ENCODE measurements at regions not wholly inside any gene's neighbourhood (a gene's known extent, or its start where the extent isn't known, plus 50 kb on each side); places are given as distances from the start of the nearest gene placed in this dataset.

GRCh38 chr1:178639326-178639725, 85.7 kb upstream of the RALGPS2 start:
- TF ChIP-seq CTCF (IDR thresholded peaks at IDR 0.05), result no peak
- no peak for TF ChIP-seq POLR2A (IDR thresholded peaks at IDR 0.05)

All from testis (tissue), 2 donors.